Sigmoid colon (tissue), 4 donors: ENCODE measurements at regions not wholly inside any gene's neighbourhood (a gene's known extent, or its start where the extent isn't known, plus 50 kb on each side); places are given as distances from the start of the nearest gene placed in this dataset.

ENCODE experiments used
- CTCF ChIP-seq, 4 experiments: fragments of 450-650 bp in 3 of 4; fragments of 200-600 bp in 1 of 4; IDR thresholded peaks; one replicate each; pipeline ENCODE4 v1.5.1; 2016 to 2019; ENCODE audit warnings: antibody characterized with exemption in 4 of 4, mild to moderate bottlenecking in 3 of 4, moderate library complexity in 2 of 4
- EP300 ChIP-seq, 4 donors: sonication (generic); formaldehyde crosslinking; IDR thresholded peaks; one replicate each; pipeline ENCODE4 v1.6.1; 2017; ENCODE audit warnings: antibody characterized with exemption in 4 of 4
- POLR2A ChIP-seq, 2 donors: fragments of 450-650 bp; IDR thresholded peaks; one replicate each; pipeline ENCODE4 v1.6.1; 2016; ENCODE audit warnings: antibody characterized with exemption in 2 of 2, mild to moderate bottlenecking in 2 of 2, moderate library complexity in 2 of 2

- TF ChIP-seq CTCF (IDR thresholded peaks at IDR 0.05) (no peak), POLR2A (IDR thresholded peaks at IDR 0.05) (no peak), EP300 (IDR thresholded peaks at IDR 0.05) (no peak)
Measured at GRCh38 chr16:85437166-85438052, 175.7 kb upstream of the GSE1 start.
